Suprapubic skin (tissue), 4 donors: ENCODE measurements at regions not wholly inside any gene's neighbourhood (a gene's known extent, or its start where the extent isn't known, plus 50 kb on each side); places are given as distances from the start of the nearest gene placed in this dataset.

ENCODE experiments used
- EP300 ChIP-seq: sonication (generic); formaldehyde crosslinking; IDR thresholded peaks from one replicate; pipeline ENCODE4 v1.6.1; 2017; ENCODE audit warnings: antibody characterized with exemption
- POLR2A ChIP-seq, 2 donors: fragments of 450-650 bp; IDR thresholded peaks; one replicate each; pipeline ENCODE4 v1.6.1; 2017; ENCODE audit warnings: antibody characterized with exemption in 2 of 2, mild to moderate bottlenecking in 2 of 2, moderate library complexity in 2 of 2
- POLR2AphosphoS5 ChIP-seq, 3 donors: sonication (generic); formaldehyde crosslinking; IDR thresholded peaks; one replicate each; pipeline ENCODE4 v1.6.1; 2017; ENCODE audit warnings: antibody characterized with exemption in 3 of 3
- TF ChIP-seq, protein P1 (sequence below), 2 donors: fragments of 200-600 bp in 1 of 2; fragments of 450-650 bp in 1 of 2; sonication (generic) in 1 of 2; IDR thresholded peaks; one replicate each; pipeline ENCODE4 v1.5.1; 2016 to 2019; ENCODE audit warnings: antibody characterized with exemption in 2 of 2, mild to moderate bottlenecking in 1 of 2, moderate library complexity in 1 of 2

- TF ChIP-seq, protein P1, sequence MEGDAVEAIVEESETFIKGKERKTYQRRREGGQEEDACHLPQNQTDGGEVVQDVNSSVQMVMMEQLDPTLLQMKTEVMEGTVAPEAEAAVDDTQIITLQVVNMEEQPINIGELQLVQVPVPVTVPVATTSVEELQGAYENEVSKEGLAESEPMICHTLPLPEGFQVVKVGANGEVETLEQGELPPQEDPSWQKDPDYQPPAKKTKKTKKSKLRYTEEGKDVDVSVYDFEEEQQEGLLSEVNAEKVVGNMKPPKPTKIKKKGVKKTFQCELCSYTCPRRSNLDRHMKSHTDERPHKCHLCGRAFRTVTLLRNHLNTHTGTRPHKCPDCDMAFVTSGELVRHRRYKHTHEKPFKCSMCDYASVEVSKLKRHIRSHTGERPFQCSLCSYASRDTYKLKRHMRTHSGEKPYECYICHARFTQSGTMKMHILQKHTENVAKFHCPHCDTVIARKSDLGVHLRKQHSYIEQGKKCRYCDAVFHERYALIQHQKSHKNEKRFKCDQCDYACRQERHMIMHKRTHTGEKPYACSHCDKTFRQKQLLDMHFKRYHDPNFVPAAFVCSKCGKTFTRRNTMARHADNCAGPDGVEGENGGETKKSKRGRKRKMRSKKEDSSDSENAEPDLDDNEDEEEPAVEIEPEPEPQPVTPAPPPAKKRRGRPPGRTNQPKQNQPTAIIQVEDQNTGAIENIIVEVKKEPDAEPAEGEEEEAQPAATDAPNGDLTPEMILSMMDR (IDR thresholded peaks at IDR 0.05): no peak
- TF ChIP-seq POLR2A (IDR thresholded peaks at IDR 0.05) (no peak), POLR2AphosphoS5 (IDR thresholded peaks at IDR 0.05) (no peak), EP300 (no peak)
Observed at GRCh38 chr11:26858098-26858497, 135.8 kb upstream of the FIBIN start.
